Astrocyte of the cerebellum (primary cell): ENCODE measurements at regions not wholly inside any gene's neighbourhood (a gene's known extent, or its start where the extent isn't known, plus 50 kb on each side); places are given as distances from the start of the nearest gene placed in this dataset.

Experiments used
- DNase-seq: peaks from one replicate; pipeline ENCODE4 v3.0.0-alpha.2; 2011; ENCODE audit warnings: low read depth
- H3K4me3 ChIP-seq: 2 replicates; pipeline ENCODE4 v1.5.1; 2011; ENCODE audit warnings: mild to moderate bottlenecking, low read depth, low read length, moderate library complexity
- in situ Hi-C: cut with HindIII; loops from 2 replicates; pipeline ENCODE4 v1.10.0; 2017; ENCODE audit warnings: low sequenced_read_pairs
- TF ChIP-seq, protein P1 (sequence below): IDR thresholded peaks from 2 replicates; pipeline ENCODE4 v1.5.1; 2012; ENCODE audit warnings: low read length, low read depth, moderate library complexity, mild to moderate bottlenecking; ENCODE audit errors: missing control alignments

DNA sequence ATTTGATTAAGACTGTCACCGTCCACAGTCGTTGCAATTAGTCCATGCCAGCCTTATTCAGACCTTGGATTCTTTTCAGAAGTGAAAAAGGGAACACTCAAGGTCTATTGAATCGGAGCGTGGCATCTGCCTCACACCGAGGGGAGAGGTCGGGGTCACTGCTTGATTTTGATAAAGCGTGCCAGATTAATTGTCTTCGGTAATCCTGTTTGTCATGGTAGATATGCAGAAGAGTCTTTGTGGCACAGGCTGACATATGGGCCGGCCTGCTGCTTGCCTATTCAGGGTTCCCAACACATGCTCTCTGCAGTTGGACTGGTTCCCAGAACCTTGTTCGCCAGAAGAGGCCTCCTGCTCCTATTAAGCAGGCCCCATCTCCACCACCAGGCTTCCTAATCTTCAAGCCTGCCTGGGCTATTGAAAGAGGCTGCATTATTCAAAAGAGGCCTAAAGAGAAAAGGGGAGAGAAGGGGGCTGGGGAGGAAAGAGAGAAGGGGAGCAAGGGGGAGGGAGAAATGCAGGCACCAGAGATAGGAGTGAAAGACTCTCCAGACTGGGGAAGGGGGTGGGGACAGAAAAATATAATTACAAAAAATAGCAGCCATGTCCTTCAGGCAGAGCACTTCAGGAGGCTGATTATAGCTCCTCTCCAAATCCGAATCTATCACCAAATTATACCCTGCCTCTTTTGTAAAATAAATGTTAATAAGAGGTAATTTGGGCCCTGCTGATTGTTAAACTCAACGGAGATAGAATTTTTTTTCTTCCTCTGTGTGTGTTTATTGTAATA, 611.3 kb downstream of the HDGFL1 start:
- in situ Hi-C loops, result no loop called here
- DNase-seq, result peak; percentile 91
- TF ChIP-seq, protein P1, sequence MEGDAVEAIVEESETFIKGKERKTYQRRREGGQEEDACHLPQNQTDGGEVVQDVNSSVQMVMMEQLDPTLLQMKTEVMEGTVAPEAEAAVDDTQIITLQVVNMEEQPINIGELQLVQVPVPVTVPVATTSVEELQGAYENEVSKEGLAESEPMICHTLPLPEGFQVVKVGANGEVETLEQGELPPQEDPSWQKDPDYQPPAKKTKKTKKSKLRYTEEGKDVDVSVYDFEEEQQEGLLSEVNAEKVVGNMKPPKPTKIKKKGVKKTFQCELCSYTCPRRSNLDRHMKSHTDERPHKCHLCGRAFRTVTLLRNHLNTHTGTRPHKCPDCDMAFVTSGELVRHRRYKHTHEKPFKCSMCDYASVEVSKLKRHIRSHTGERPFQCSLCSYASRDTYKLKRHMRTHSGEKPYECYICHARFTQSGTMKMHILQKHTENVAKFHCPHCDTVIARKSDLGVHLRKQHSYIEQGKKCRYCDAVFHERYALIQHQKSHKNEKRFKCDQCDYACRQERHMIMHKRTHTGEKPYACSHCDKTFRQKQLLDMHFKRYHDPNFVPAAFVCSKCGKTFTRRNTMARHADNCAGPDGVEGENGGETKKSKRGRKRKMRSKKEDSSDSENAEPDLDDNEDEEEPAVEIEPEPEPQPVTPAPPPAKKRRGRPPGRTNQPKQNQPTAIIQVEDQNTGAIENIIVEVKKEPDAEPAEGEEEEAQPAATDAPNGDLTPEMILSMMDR, result no peak
- H3K4me3 ChIP-seq, result no peak overlapping the region

DNA sequence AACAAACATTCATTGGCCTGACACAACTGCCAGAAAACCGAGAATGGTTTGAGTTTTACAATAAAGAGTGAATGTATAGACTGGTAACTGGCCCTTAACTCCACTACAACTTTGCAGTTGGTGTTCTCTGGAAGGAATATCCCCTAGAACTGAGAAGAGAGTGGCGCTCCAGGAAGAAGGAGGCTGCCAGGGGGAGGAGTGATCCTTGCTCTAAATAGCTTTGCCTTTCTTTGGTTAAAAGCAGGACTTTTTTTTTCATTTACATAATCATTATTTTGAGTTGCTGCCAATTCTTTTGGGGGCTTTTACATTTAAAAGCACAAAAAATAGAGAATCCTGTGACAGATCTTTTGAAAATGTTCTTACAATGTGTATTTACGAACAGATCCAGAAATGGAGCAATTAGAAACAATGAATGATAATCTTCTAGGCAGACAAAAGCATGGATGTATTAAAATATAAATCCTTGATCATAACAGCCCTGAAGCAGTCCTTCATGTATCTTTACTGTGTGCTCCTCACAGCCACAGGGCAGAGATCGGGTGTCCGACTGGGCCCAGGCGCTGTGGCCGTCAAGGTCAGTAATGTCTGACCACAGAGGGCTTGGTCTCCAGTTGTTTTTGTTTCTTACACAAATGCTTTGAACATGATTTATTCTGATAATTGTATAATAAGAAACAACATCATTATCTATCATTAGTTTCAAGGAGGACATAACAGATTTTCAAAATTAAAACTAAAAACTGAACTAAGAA, 612.2 kb downstream of the HDGFL1 start:
- in situ Hi-C loops, result no loop called here
- no peak overlapping the region for H3K4me3 ChIP-seq
- DNase-seq, result no peak
- TF ChIP-seq, protein P1, result no peak

DNA sequence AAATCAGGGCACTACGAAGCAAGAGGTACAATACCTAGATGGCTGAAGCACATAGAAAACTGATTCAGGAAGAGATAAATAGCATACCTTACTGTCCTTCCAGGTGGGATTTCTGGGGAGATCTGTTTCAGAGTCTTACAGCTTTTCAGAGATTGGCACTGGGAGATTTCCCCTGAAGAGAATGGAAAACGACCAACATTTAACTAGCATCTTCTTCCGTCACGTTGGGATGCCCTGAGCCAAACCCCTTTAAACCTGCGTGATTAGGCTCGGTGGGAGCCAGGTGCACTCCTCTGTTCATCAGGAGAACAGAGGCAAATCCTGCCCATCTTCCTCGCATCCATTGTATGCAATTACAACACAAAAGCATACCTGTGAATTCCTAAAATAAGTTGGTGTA, 614.5 kb downstream of the HDGFL1 start:
- TF ChIP-seq, protein P1, result no peak
- DNase-seq, result no peak
- H3K4me3 ChIP-seq, result no peak overlapping the region
- in situ Hi-C loops, result no loop called here

- in situ Hi-C loops, result no loop called here
- TF ChIP-seq, protein P1, result no peak
- no peak overlapping the region for H3K4me3 ChIP-seq
- DNase-seq, result no peak
Observed at GRCh38 chr6:23184351-23184750, 615.0 kb downstream of the HDGFL1 start.

DNA sequence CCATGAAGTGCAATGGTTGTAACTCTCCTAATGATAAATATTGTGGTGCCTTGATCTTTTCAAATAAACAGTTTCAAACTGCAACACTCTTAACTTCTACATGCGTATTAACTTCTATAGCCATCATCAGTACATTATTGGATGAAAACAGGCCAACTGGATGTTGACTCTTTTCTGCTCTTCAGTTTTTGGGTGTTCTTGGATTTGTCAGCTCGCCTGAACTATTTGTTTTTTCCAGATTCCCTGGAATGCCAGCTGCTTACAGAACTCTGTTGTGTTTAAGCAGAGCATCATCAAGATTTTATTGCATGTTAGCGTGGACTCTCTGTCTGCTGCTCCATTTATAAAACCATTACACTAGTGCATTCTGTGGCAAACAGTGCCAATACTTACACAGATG, 626.1 kb downstream of the HDGFL1 start:
- H3K4me3 ChIP-seq, result no peak overlapping the region
- no peak for DNase-seq
- TF ChIP-seq, protein P1, result no peak
- in situ Hi-C loops, result no loop called here

- TF ChIP-seq, protein P1, result no peak
- no peak overlapping the region for H3K4me3 ChIP-seq
- DNase-seq, result no peak
- in situ Hi-C loops, result no loop called here
Observed at GRCh38 chr6:23199541-23199940, 630.2 kb downstream of the HDGFL1 start.
